Stomach (tissue), 4 donors: ENCODE measurements at regions not wholly inside any gene's neighbourhood (a gene's known extent, or its start where the extent isn't known, plus 50 kb on each side); places are given as distances from the start of the nearest gene placed in this dataset.

Experiments
- POLR2A ChIP-seq, 4 donors: fragments of 450-650 bp; IDR thresholded peaks; one replicate each; pipeline ENCODE4 v1.6.1; 2016; ENCODE audit warnings: antibody characterized with exemption in 4 of 4, control low read depth in 2 of 4, mild to moderate bottlenecking in 1 of 4, moderate library complexity in 1 of 4
- TF ChIP-seq, protein P1 (sequence below), 7 experiments: fragments of 450-650 bp in 4 of 7; fragments of 200-600 bp in 3 of 7; sonication (generic) in 3 of 7; IDR thresholded peaks; one replicate each; pipeline ENCODE4 v1.5.1; 2016 to 2019; ENCODE audit warnings: antibody characterized with exemption in 7 of 7, control low read depth in 2 of 7, mild to moderate bottlenecking in 1 of 7

DNA sequence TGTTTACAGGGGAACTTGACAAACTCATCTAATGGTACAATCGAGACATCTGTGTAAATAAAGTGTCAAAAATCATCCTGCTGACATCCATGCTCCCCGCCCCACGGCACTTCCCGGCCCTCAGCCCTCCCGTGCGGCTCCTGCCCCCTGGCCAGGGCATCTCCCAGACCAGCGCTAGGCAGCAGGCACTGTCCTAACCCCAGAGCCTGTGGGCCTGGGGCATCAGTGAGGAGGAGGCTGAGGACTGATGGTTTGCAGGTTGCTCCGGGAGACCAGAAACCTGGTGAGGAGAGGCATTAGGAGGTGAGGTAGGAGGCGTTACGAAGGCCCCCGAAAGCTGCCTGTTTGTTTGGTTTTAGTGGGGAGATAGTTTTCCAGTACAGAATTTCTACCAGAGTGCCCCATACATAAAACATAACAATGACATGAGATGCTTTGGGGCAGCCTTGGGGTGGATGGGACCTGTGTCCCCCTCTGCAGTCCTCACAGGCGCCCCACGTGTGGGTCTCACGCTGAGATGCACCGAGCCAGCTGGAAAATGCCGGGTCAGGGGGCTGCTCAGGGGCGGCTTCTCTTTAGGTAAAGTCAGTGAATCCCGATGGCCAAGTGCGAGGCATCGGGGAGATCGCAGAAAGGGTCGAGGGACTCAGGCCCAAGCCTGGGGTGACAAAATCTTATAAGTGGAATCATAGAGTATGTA lies 114.2 kb downstream of the RTP5 start:
- TF ChIP-seq, protein P1, sequence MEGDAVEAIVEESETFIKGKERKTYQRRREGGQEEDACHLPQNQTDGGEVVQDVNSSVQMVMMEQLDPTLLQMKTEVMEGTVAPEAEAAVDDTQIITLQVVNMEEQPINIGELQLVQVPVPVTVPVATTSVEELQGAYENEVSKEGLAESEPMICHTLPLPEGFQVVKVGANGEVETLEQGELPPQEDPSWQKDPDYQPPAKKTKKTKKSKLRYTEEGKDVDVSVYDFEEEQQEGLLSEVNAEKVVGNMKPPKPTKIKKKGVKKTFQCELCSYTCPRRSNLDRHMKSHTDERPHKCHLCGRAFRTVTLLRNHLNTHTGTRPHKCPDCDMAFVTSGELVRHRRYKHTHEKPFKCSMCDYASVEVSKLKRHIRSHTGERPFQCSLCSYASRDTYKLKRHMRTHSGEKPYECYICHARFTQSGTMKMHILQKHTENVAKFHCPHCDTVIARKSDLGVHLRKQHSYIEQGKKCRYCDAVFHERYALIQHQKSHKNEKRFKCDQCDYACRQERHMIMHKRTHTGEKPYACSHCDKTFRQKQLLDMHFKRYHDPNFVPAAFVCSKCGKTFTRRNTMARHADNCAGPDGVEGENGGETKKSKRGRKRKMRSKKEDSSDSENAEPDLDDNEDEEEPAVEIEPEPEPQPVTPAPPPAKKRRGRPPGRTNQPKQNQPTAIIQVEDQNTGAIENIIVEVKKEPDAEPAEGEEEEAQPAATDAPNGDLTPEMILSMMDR (IDR thresholded peaks at IDR 0.05), result no peak
- no peak for TF ChIP-seq POLR2A (IDR thresholded peaks at IDR 0.05)
